ENCODE measurements at regions not wholly inside any gene's neighbourhood (a gene's known extent, or its start where the extent isn't known, plus 50 kb on each side); places are given as distances from the start of the nearest gene placed in this dataset.

DNA sequence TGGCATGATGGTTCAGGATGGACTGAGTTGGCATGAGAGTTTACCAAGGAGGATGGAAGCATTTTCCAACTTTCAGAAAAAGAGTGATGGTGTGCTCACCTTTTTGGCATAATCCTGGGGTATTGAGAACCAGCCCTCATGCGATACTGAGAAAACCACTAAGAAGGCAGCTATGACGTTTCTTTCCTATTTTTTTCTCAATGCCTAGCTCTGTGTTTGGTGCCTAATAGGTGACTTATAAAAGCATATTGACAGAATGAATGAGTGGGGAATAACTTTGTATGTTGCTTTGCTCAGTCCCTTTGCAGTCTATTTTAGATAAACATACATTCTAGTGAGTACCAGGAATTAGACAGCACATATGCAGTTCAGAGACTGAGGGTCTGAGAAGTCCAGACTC, 816.3 kb downstream of the DHX35 start:
- H3K9me3 ChIP-seq, result no peaks in the 10 kb centered on the region
- no peaks in the 10 kb centered on the region for H3K27me3 ChIP-seq
- TF ChIP-seq, protein P1, sequence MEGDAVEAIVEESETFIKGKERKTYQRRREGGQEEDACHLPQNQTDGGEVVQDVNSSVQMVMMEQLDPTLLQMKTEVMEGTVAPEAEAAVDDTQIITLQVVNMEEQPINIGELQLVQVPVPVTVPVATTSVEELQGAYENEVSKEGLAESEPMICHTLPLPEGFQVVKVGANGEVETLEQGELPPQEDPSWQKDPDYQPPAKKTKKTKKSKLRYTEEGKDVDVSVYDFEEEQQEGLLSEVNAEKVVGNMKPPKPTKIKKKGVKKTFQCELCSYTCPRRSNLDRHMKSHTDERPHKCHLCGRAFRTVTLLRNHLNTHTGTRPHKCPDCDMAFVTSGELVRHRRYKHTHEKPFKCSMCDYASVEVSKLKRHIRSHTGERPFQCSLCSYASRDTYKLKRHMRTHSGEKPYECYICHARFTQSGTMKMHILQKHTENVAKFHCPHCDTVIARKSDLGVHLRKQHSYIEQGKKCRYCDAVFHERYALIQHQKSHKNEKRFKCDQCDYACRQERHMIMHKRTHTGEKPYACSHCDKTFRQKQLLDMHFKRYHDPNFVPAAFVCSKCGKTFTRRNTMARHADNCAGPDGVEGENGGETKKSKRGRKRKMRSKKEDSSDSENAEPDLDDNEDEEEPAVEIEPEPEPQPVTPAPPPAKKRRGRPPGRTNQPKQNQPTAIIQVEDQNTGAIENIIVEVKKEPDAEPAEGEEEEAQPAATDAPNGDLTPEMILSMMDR (IDR thresholded peaks at IDR 0.05), result no peak
- no peak for TF ChIP-seq POLR2A (IDR thresholded peaks at IDR 0.05)
- H3K4me1 ChIP-seq, result peaks cover 30% of the 10 kb centered on the region
- intact Hi-C loops (cut with DNase I), result no loop called here
- 22 to 24% methylated on average over 2 of the region's 2 CpGs for WGBS, 2 donors
- no peak overlapping the region for H3K4me3 ChIP-seq
- H3K27ac ChIP-seq, result peak overlapping the region in 3 of 4 donors; percentile 59 to 77 (median 64)
- H3K36me3 ChIP-seq (replicated peaks in 1 of 2; ENCODE audit: insufficient read depth in 1 of 2, low read depth in 2 of 2), result no peaks in the 10 kb centered on the region
- DNase-seq, result no peak
- ATAC-seq, result peak; percentile 73

DNA sequence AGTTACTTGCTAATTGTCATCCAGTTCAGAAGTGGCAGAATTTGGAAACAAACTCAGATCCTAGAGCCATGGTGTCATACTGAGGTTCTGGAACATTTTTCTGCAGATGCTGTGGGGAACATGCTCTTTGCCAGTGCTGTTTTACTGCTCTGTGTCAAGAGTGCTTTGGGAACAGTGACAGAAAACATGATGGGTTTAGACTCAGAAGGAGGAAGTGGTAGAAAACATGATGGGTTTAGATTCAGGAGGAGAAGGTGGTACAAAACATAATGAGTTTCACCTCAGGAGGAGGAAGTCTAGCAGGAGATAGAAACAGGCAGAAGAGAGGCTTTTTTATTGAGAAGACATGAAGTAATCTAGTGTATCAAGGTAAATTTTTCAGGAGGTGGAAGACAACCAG, 815.5 kb downstream of the DHX35 start:
- intact Hi-C loops (cut with DNase I), result no loop called here
- peak overlapping the region in 3 of 4 donors; percentile 59 to 77 (median 64) for H3K27ac ChIP-seq
- no peak for TF ChIP-seq POLR2A (IDR thresholded peaks at IDR 0.05)
- TF ChIP-seq, protein P1 (IDR thresholded peaks at IDR 0.05), result no peak

DNA sequence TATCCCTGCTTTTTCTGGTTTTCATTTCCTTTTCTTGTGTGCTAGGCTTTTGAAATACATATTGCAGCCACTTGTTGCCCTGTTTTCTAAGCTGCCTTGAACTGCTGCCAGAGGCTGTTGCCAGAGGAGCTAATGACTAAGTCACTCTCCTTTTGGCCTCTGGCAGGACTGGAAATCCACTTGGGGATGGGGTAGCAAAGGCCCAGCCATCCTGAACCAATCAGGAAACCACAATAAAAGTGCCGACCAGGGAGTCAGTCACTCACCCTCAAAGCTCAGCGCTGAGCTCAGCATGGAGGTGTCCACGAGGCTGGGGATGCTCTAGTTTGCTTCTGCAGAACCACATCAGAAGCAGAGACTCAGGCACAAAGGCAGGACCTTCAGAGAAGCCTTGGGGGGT, 813.0 kb downstream of the DHX35 start:
- Histone ChIP-seq H3K36me3 (replicated peaks in 1 of 2; ENCODE audit: insufficient read depth in 1 of 2, low read depth in 2 of 2) (no peaks in the 10 kb centered on the region), H3K27me3 (no peaks in the 10 kb centered on the region), H3K9me3 (no peaks in the 10 kb centered on the region), H3K4me1 (peaks cover 30% of the 10 kb centered on the region), H3K4me3 (no peak overlapping the region), H3K27ac (peak overlapping the region in 2 of 4 donors; percentile 30 to 37)
- peak; percentile 57 for ATAC-seq
- intact Hi-C loops (cut with DNase I), result no loop called here
- 22 to 40% methylated on average over 3 of the region's 3 CpGs for WGBS, 2 donors
- TF ChIP-seq POLR2A (IDR thresholded peaks at IDR 0.05), result no peak
- TF ChIP-seq, protein P1 (IDR thresholded peaks at IDR 0.05), result no peak
- DNase-seq, result peak; percentile 51 to 75 (median 66)

More for the DNA sequence above, 815.5 kb downstream of the DHX35 start:
- Histone ChIP-seq H3K9me3 (no peaks in the 10 kb centered on the region), H3K36me3 (replicated peaks in 1 of 2; ENCODE audit: insufficient read depth in 1 of 2, low read depth in 2 of 2) (no peaks in the 10 kb centered on the region), H3K27me3 (no peaks in the 10 kb centered on the region), H3K4me3 (no peak overlapping the region), H3K4me1 (peaks cover 30% of the 10 kb centered on the region)
- ATAC-seq (no peak), DNase-seq (no peak)

DNA sequence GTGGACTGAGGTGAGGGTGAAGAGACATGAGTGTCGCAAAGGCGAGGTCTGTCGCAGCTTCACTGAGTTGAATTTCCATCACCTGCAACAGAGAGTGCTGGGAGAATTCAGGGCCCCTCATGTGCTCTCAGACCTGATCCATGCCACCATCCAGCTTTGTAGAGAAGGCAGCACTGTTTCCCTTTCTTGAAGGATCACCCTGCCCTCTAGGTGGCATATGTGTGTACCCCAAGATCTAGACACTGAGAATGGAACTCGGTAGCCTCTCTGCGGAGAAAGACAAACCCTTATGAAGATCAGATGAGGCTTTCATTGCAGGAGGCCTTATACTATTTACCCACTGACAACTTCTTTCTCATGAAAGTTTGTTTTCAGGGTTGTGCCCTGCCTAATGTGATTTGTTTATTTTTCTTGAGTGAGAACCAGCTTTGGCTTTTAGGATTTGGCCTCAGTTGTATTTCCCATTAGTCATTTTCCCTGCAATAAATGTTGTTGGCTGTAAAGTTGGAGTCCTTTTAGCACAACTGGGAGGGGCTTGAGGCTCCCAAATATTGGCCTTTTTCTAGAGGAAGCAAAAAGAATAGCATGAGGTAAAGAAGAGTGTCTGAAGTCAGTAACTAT, 811.3 kb downstream of the DHX35 start:
- 82 to 84% methylated on average over 5 of the region's 5 CpGs for WGBS, 2 donors

More for the DNA sequence above, 811.3 kb downstream of the DHX35 start:
- ATAC-seq (no peak), DNase-seq (no peak)
- Histone ChIP-seq H3K4me1 (peaks cover 24% of the 10 kb centered on the region), H3K27me3 (no peaks in the 10 kb centered on the region), H3K4me3 (no peak overlapping the region), H3K36me3 (replicated peaks in 1 of 2; ENCODE audit: insufficient read depth in 1 of 2, low read depth in 2 of 2) (no peaks in the 10 kb centered on the region), H3K9me3 (no peaks in the 10 kb centered on the region), H3K27ac (no peak overlapping the region)
- no peak for TF ChIP-seq POLR2A (IDR thresholded peaks at IDR 0.05)
- TF ChIP-seq, protein P1 (IDR thresholded peaks at IDR 0.05), result no peak
- intact Hi-C loops (cut with DNase I), result no loop called here

All from body of pancreas (tissue), 4 donors.